Neuronal stem cell (in vitro differentiated cells): ENCODE measurements at regions not wholly inside any gene's neighbourhood (a gene's known extent, or its start where the extent isn't known, plus 50 kb on each side); places are given as distances from the start of the nearest gene placed in this dataset.

Experiments used
- DNase-seq: peaks from one replicate; pipeline ENCODE4 v3.0.0-alpha.2; 2013; ENCODE audit warnings: low spot score
- H2AFZ ChIP-seq: one replicate; pipeline ENCODE4 v1.6.1; 2013; ENCODE audit warnings: mild to moderate bottlenecking, low read length, inconsistent platforms
- H2AK5ac ChIP-seq: 2 replicates; pipeline ENCODE4 v1.6.1; 2013; ENCODE audit warnings: low read depth, mild to moderate bottlenecking, inconsistent platforms, low read length, moderate library complexity, mixed read lengths
- H2BK120ac ChIP-seq: 2 replicates; pipeline ENCODE4 v1.6.1; 2013; ENCODE audit warnings: low read depth, mild to moderate bottlenecking, inconsistent platforms, low read length, moderate library complexity, mixed read lengths
- H2BK12ac ChIP-seq: one replicate; pipeline ENCODE4 v1.6.1; 2013; ENCODE audit warnings: low read length, inconsistent platforms
- H2BK15ac ChIP-seq: 2 replicates; pipeline ENCODE4 v1.6.1; 2013; ENCODE audit warnings: mild to moderate bottlenecking, low read length, inconsistent platforms, mixed read lengths
- H2BK5ac ChIP-seq: one replicate; pipeline ENCODE4 v1.6.1; 2013; ENCODE audit warnings: inconsistent platforms, mild to moderate bottlenecking, low read length, moderate library complexity
- H3K14ac ChIP-seq: one replicate; pipeline ENCODE4 v1.6.1; 2013; ENCODE audit warnings: low read length, inconsistent platforms
- H3K18ac ChIP-seq: 2 replicates; pipeline ENCODE4 v1.6.1; 2013; ENCODE audit warnings: low read length, inconsistent platforms
- H3K23ac ChIP-seq: 2 replicates; pipeline ENCODE4 v1.6.1; 2013; ENCODE audit warnings: low read depth, mild to moderate bottlenecking, mixed read lengths, low read length, inconsistent platforms; ENCODE audit not compliant: poor library complexity
- H3K27ac ChIP-seq: replicated peaks from 3 replicates; pipeline ENCODE4 v1.5.1; 2013; ENCODE audit warnings: low read length, inconsistent platforms
- H3K27me3 ChIP-seq, 3 experiments: 2 replicates each; pipeline ENCODE4 v1.6.1; 2013; ENCODE audit warnings: low read length in 3 of 3, mild to moderate bottlenecking in 2 of 3, inconsistent platforms in 1 of 3, low read depth in 1 of 3, mixed read lengths in 1 of 3, moderate library complexity in 1 of 3; ENCODE audit not compliant: control insufficient read depth in 3 of 3, insufficient read depth in 3 of 3
- H3K36me3 ChIP-seq, 2 donors: replicated peaks in 1 of 2; 2 replicates each; pipeline ENCODE4 v1.6.1; 2013; ENCODE audit warnings: low read length in 2 of 2; ENCODE audit not compliant: control insufficient read depth in 2 of 2, insufficient read depth in 2 of 2
- H3K4ac ChIP-seq: 2 replicates; pipeline ENCODE4 v1.6.1; 2013; ENCODE audit warnings: inconsistent platforms, mild to moderate bottlenecking, low read length, moderate library complexity
- H3K4me1 ChIP-seq, 2 donors: 1 replicate in 1 of 2; 2 replicates in 1 of 2; pipeline ENCODE4 v1.6.1; 2013; ENCODE audit warnings: low read length in 2 of 2, low read depth in 1 of 2; ENCODE audit not compliant: control insufficient read depth in 2 of 2, insufficient read depth in 1 of 2
- H3K4me2 ChIP-seq: one replicate; pipeline ENCODE4 v1.6.1; 2013; ENCODE audit warnings: mild to moderate bottlenecking, low read length, inconsistent platforms; ENCODE audit not compliant: insufficient read depth, poor library complexity, severe bottlenecking
- H3K4me3 ChIP-seq, 2 donors: 2 replicates each; pipeline ENCODE4 v1.5.1; 2013; ENCODE audit warnings: low read length in 2 of 2, mild to moderate bottlenecking in 2 of 2, inconsistent platforms in 1 of 2, moderate library complexity in 1 of 2
- H3K79me1 ChIP-seq: one replicate; pipeline ENCODE4 v1.6.1; 2013; ENCODE audit warnings: low read depth, mild to moderate bottlenecking, inconsistent platforms, low read length, moderate library complexity
- H3K9ac ChIP-seq: one replicate; pipeline ENCODE4 v1.6.1; 2013; ENCODE audit warnings: mild to moderate bottlenecking, low read depth, low read length, inconsistent platforms; ENCODE audit not compliant: poor library complexity
- H3K9me3 ChIP-seq, 2 donors: replicated peaks in 1 of 2; 2 replicates each; pipeline versions ENCODE3 to v1.6.1; 2013; ENCODE audit warnings: low read length in 2 of 2, mild to moderate bottlenecking in 2 of 2, inconsistent platforms in 1 of 2, low read depth in 1 of 2, mixed read lengths in 1 of 2, moderate library complexity in 1 of 2; ENCODE audit not compliant: control insufficient read depth in 2 of 2, insufficient read depth in 1 of 2
- H4K8ac ChIP-seq: one replicate; pipeline ENCODE4 v1.6.1; 2013; ENCODE audit warnings: low read depth, mild to moderate bottlenecking, inconsistent platforms, low read length, moderate library complexity
- H4K91ac ChIP-seq: one replicate; pipeline ENCODE4 v1.6.1; 2013; ENCODE audit warnings: low read length, low read depth, mild to moderate bottlenecking, inconsistent platforms; ENCODE audit not compliant: poor library complexity
- WGBS, 2 donors: extraction: QIAGEN DNeasy Blood & Tissue Kit; methylation state at CpG; one replicate each; pipeline ENCODE4 v1.1.7; 2013; ENCODE audit warnings: missing lambda C conversion rate in 2 of 2, mixed read lengths in 1 of 2; ENCODE audit not compliant: insufficient read length in 2 of 2, insufficient replicate concordance in 1 of 2; ENCODE audit errors: extremely low coverage in 2 of 2; 5-methylcytosine and 5-hydroxymethylcytosine counted together

GRCh38 chr5:168209244-168209995, 82.0 kb upstream of the WWC1 start:
- Histone ChIP-seq H2AK5ac (no peak overlapping the region), H3K79me1 (no peaks in the 10 kb centered on the region), H3K36me3 (peaks cover 0 to 6% of the 10 kb centered on the region in 2 donors), H3K14ac (no peak overlapping the region), H3K18ac (no peak overlapping the region), H4K8ac (no peak overlapping the region), H3K9me3 (no peaks in the 10 kb centered on the region), H3K27ac (no peak overlapping the region), H2AFZ (peak overlapping the region; percentile 21), H3K4me3 (no peak overlapping the region), H3K4me1 (peaks cover 14 to 17% of the 10 kb centered on the region in 2 donors), H2BK120ac (no peak overlapping the region), H3K4me2 (no peak overlapping the region), H3K23ac (no peak overlapping the region), H2BK5ac (no peak overlapping the region), H3K27me3 (no peaks in the 10 kb centered on the region), H3K4ac (no peak overlapping the region), H3K9ac (no peak overlapping the region), H2BK15ac (no peak overlapping the region), H4K91ac (no peak overlapping the region), H2BK12ac (no peak overlapping the region)
- no peak for DNase-seq
- WGBS, 2 donors = no CpG with 5 or more reads among the region's 1 CpG

- H2BK12ac ChIP-seq = no peak overlapping the region
- H4K91ac ChIP-seq = no peak overlapping the region
- H3K14ac ChIP-seq = no peak overlapping the region
- no peaks in the 10 kb centered on the region for H3K9me3 ChIP-seq
- no CpG with 5 or more reads among the region's 3 CpGs for WGBS, 2 donors
- H3K4me2 ChIP-seq = no peak overlapping the region
- peaks cover 0 to under 1% of the 10 kb centered on the region in 2 donors for H3K36me3 ChIP-seq
- H3K9ac ChIP-seq = no peak overlapping the region
- H2AK5ac ChIP-seq = no peak overlapping the region
- no peak overlapping the region for H2BK120ac ChIP-seq
- H3K4me1 ChIP-seq = peaks cover 14 to 17% of the 10 kb centered on the region in 2 donors
- H3K18ac ChIP-seq = no peak overlapping the region
- no peaks in the 10 kb centered on the region for H3K27me3 ChIP-seq
- no peak overlapping the region for H4K8ac ChIP-seq
- no peak overlapping the region for H3K4me3 ChIP-seq
- H2BK15ac ChIP-seq = no peak overlapping the region
- no peak for DNase-seq
- no peak overlapping the region for H2BK5ac ChIP-seq
- no peak overlapping the region for H3K4ac ChIP-seq
- peak overlapping the region; percentile 21 for H2AFZ ChIP-seq
- no peaks in the 10 kb centered on the region for H3K79me1 ChIP-seq
- H3K23ac ChIP-seq = no peak overlapping the region
- no peak overlapping the region for H3K27ac ChIP-seq
Measured at GRCh38 chr5:168209997-168210396, 81.4 kb upstream of the WWC1 start.

- no peaks in the 10 kb centered on the region for H3K9me3 ChIP-seq
- no peaks in the 10 kb centered on the region for H3K36me3 ChIP-seq
- no peak for DNase-seq
- H2AK5ac ChIP-seq = no peak overlapping the region
- H3K4me3 ChIP-seq = no peak overlapping the region
- no peak overlapping the region for H2BK5ac ChIP-seq
- H2BK12ac ChIP-seq = no peak overlapping the region
- peaks cover 14 to 17% of the 10 kb centered on the region in 2 donors for H3K4me1 ChIP-seq
- no peaks in the 10 kb centered on the region for H3K79me1 ChIP-seq
- H4K91ac ChIP-seq = no peak overlapping the region
- H3K4me2 ChIP-seq = no peak overlapping the region
- H3K4ac ChIP-seq = no peak overlapping the region
- no peak overlapping the region for H4K8ac ChIP-seq
- H2AFZ ChIP-seq = no peak overlapping the region
- no peak overlapping the region for H3K14ac ChIP-seq
- no peak overlapping the region for H3K9ac ChIP-seq
- H2BK120ac ChIP-seq = no peak overlapping the region
- no peak overlapping the region for H3K23ac ChIP-seq
- H3K27me3 ChIP-seq = no peaks in the 10 kb centered on the region
- no peak overlapping the region for H3K27ac ChIP-seq
- H3K18ac ChIP-seq = no peak overlapping the region
- no peak overlapping the region for H2BK15ac ChIP-seq
Measured at GRCh38 chr5:168211245-168211644, 80.2 kb upstream of the WWC1 start.

- H2BK15ac ChIP-seq = no peak overlapping the region
- no peaks in the 10 kb centered on the region for H3K79me1 ChIP-seq
- H3K9ac ChIP-seq = no peak overlapping the region
- H3K4me1 ChIP-seq = peaks cover 12 to 17% of the 10 kb centered on the region in 2 donors
- H3K23ac ChIP-seq = no peak overlapping the region
- no peak overlapping the region for H3K4me2 ChIP-seq
- H2BK120ac ChIP-seq = no peak overlapping the region
- H3K4ac ChIP-seq = no peak overlapping the region
- no peaks in the 10 kb centered on the region for H3K36me3 ChIP-seq
- H2BK12ac ChIP-seq = no peak overlapping the region
- H2AK5ac ChIP-seq = no peak overlapping the region
- no peak overlapping the region for H3K4me3 ChIP-seq
- no peak for DNase-seq
- no peak overlapping the region for H2AFZ ChIP-seq
- no peak overlapping the region for H3K27ac ChIP-seq
- no CpG with 5 or more reads among the region's 6 CpGs for WGBS, 2 donors
- H4K8ac ChIP-seq = no peak overlapping the region
- H4K91ac ChIP-seq = no peak overlapping the region
- H3K18ac ChIP-seq = no peak overlapping the region
- H3K14ac ChIP-seq = no peak overlapping the region
- no peaks in the 10 kb centered on the region for H3K9me3 ChIP-seq
- H2BK5ac ChIP-seq = no peak overlapping the region
- no peaks in the 10 kb centered on the region for H3K27me3 ChIP-seq
Measured at GRCh38 chr5:168211936-168212335, 79.5 kb upstream of the WWC1 start.
